ENCODE measurements at regions not wholly inside any gene's neighbourhood (a gene's known extent, or its start where the extent isn't known, plus 50 kb on each side); places are given as distances from the start of the nearest gene placed in this dataset.
"Not testable (repeated sequence)": the region's sequence is repeated elsewhere in the genome, so short reads cannot be mapped to it uniquely, and the experiment has no call there.

DNA sequence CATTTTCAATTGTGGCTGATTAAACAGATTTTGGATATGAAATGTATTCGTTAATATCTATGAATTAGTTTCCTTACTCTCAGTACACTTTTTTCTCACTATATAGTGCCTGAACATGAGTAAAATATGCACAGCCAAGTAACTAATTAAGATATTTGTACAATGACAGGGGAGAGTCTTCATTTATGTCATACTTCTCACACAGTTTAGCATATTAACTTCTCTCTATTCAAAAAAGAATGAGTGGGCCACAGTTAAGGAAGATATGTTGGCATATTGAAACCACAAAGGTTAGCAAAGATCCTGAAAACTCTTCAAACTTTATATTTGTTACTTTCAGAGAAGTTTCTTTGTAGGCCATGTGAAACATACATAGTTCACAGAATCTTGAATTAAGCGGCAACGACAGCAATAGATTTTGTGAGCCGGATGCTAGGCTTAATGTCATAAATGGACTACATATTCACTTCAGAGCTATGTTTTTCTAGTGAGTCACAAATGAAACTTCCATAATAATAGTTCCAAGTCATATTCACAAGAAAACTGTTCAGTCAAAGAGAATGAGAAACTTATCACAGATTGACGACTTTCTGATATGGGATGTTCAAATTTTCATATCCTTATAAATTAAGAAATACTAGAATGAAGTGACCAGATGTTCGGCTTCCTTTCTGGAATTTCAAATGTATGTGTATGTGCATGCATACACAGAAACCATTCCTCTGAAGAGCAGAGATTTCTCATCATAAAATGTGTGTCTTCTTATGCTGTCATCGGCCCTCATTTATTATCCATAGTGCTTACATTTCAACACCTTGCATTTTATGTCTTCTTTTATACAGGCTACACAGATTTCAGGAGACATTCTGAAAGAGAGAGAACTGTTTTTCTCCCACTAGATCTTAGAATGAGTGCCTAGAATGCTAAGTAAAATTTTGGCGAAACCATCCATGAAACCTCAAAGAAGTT is 584.0 kb downstream of the SATB2 start:
- ATAC-seq (no peak), DNase-seq (ENCODE audit: low spot score) (no peak)
- intact Hi-C loops (cut with DNase I): no loop called here

GRCh38 chr2:198863655-198864054 is 594.1 kb downstream of the SATB2 start:
- DNase-seq (ENCODE audit: low spot score): no peak
- intact Hi-C loops (cut with DNase I): no loop called here
- ATAC-seq: no peak

DNA sequence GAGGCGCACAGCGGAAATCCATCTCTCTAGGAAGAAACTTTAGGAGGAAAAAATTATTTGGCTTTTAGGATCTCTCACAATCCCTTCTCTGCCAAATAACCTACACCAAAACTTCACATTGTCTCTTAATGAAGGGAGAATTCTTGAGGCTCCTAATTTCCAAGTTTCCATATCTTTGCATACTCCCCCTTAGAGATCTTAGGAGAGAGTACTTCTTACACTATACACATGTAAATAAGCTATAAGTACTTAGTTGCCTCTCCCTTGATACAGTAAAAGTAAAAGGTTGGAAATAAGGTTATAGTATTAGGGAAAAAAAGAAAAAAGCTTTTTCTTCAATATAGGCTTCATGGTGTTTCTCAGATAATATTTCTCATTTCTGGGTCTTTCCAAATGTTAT is 596.7 kb downstream of the SATB2 start:
- intact Hi-C loops (cut with DNase I): no loop called here
- ATAC-seq (no peak), DNase-seq (ENCODE audit: low spot score) (no peak)

DNA sequence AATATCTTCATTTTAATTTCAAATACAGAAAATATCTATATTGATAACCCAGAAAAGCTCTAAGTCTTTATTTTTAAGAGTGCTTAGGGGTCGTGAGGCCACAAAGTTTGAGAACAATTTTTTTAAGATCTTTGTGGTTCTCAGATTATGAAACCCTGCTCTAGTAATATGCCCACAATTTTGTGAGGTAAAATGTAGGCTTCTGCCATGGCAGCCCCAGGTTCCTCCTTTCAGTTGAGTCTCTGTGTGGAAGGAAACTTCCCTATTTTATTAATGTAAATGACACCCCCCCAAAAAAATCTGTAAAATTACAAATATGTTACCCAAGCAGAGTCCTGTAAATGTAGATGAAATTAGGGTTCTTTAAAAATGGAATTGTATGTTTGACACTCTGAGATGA is 600.5 kb downstream of the SATB2 start:
- no peak for ATAC-seq
- DNase-seq (ENCODE audit: low spot score): no peak
- intact Hi-C loops (cut with DNase I): no loop called here

GRCh38 chr2:198855746-198856145 is 602.0 kb downstream of the SATB2 start:
- ATAC-seq; DNase-seq (ENCODE audit: low spot score); intact Hi-C loops (cut with DNase I): not testable (repeated sequence)

GRCh38 chr2:198852248-198852647 is 605.5 kb downstream of the SATB2 start:
- intact Hi-C loops (cut with DNase I): no loop called here
- DNase-seq (ENCODE audit: low spot score) (no peak), ATAC-seq (no peak)

GRCh38 chr2:198825534-198825933 is 632.2 kb downstream of the SATB2 start:
- DNase-seq (ENCODE audit: low spot score) (no peak), ATAC-seq (no peak)
- intact Hi-C loops (cut with DNase I): no loop called here

DNA sequence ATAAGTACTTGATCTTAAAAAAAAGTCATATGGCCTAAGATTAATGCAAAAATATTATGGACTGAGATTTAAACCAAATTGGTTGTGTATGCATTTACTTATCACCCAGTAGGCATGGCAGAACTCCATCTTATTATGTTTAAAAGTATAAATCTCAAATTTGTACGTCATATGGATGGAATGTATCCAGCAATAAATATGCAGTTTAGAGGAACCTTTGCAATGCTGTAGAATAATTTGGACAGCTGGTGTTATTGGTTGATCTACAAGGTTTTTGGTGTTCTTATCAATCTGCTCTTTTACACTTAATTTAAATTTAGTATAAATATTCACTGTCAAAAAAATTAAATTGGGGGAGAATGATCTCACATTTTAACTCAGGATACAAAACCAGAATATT is 640.2 kb downstream of the SATB2 start:
- ATAC-seq: no peak
- intact Hi-C loops (cut with DNase I): no loop called here
- no peak for DNase-seq (ENCODE audit: low spot score)

- intact Hi-C loops (cut with DNase I): no loop called here
- ATAC-seq (no peak), DNase-seq (ENCODE audit: low spot score) (no peak)
Measured at GRCh38 chr2:198815626-198816025, 642.1 kb downstream of the SATB2 start.

GRCh38 chr2:198811198-198811597 is 646.5 kb downstream of the SATB2 start:
- ATAC-seq (no peak), DNase-seq (ENCODE audit: low spot score) (no peak)
- intact Hi-C loops (cut with DNase I): no loop called here

- ATAC-seq: no peak
- no peak for DNase-seq (ENCODE audit: low spot score)
- intact Hi-C loops (cut with DNase I): no loop called here
Measured at GRCh38 chr2:198809976-198810375, 647.8 kb downstream of the SATB2 start.

- ATAC-seq (no peak), DNase-seq (ENCODE audit: low spot score) (no peak)
- intact Hi-C loops (cut with DNase I): no loop called here
Measured at GRCh38 chr2:198807131-198807530, 650.6 kb downstream of the SATB2 start.

- ATAC-seq: no peak
- intact Hi-C loops (cut with DNase I): no loop called here
- no peak for DNase-seq (ENCODE audit: low spot score)
Measured at GRCh38 chr2:198795419-198795818, 662.3 kb downstream of the SATB2 start.

DNA sequence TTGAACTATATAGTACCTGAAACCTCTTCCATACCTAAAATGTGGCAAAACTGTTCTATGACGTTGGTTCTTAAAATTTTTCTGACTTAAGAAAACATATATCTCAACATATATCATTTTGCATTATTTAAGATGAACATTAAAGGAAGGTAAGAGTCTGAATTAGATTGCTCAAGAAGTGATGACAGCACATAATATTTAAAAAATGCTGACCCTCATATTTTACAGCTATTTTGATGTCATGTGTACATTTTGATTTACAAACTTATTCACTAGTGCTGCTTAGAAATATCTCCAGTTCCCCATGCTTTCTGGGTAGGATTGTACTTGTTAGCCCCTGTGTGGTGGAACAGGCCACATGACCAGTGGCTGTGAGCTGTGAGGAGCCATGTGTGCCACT is 666.1 kb downstream of the SATB2 start:
- DNase-seq (ENCODE audit: low spot score) (no peak), ATAC-seq (no peak)
- intact Hi-C loops (cut with DNase I): no loop called here

DNA sequence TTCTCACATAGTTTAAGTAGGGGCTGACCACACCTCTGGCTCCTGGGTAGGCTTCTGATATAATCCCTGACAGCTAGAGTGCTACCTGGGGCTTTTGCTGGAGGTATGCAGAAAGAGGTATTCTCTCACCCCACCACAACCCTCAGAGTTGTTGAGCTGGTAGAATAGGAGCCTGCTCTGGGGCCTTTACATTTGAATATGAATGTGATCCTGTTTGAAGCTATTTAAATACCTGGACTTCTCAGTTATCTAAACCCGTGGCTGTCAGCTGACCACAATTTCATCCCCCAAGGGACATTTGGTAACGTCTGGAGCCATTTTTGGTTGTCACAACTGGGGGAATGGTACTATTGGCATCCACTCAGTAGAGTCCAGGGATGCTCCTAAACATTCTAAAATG is 669.1 kb downstream of the SATB2 start:
- no peak for DNase-seq (ENCODE audit: low spot score)
- no peak for ATAC-seq
- intact Hi-C loops (cut with DNase I): no loop called here

DNA sequence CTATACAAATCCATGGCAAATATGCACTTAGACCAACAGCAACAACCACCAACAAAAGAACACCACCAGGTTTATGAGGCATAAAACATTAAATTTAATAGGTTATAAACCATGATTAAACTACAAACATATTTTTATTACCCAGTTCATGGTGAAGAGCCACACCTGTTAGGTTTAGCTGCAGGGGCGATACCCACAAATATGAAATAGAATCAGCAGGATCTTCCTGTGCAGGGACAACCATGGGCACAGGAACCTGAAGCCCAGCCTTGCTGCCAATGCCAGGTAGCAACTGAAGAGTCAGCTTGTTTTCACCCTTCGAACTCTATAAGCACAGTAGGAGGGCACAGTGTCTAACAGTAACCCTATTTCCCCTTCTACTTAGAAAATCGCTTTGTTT is 675.0 kb downstream of the SATB2 start:
- DNase-seq (ENCODE audit: low spot score) (no peak), ATAC-seq (no peak)
- intact Hi-C loops (cut with DNase I): no loop called here

DNA sequence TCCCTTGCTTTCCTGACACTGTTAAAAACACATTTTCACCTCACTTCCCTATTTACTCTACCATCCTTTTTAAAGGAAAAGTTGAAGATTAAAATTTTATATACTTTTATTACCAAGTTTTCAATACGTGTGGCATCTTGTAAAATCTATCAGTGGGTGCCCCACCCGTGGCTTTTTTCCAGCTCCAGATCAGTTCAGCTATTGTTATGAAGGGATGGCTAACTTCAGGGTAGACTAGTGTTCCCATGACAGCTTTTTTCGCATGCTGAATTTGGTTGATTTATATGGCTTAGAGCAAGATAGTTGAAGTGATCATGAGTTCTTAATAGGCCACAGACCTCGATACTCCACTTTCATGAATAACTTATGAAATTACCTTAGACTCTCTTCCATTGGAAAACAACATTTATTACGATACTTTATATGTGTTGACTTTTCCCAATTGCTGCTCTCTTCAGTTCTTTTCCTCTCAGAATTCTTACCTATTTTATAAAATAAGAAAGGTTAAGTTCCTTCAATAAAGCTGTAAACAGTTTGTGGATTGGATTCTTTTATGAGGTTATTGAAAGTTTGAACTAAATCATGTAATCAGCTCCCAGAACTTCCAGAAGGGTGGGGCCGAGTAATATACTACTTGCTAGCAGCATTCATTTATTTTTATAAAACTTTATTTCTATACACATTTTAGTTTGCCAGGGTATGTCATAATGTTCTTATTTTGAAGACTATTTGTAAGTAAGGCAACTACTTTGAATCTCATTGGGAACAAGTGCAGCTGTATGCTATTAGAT is 680.9 kb downstream of the SATB2 start:
- intact Hi-C loops (cut with DNase I): no loop called here
- ATAC-seq (no peak), DNase-seq (ENCODE audit: low spot score) (no peak)

DNA sequence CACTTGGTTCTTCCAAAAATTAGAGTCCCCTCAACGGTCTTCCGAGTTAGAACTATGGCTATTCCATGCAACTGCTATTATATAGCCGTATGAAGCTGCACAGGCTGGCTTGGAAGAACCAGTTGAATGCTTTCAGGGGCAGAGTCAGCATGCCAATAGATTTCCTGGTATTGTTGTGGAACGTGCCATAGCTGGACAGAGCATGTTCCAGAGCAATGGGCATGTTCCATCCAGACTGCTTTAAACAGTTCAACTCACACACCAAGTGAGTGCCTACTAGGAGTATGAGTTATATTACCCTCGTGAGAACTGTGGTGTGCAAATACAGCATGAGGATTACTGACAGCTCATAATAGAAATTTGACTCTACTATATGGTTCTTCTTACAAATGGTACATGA is 682.0 kb downstream of the SATB2 start:
- DNase-seq (ENCODE audit: low spot score) (no peak), ATAC-seq (no peak)
- intact Hi-C loops (cut with DNase I): no loop called here

DNA sequence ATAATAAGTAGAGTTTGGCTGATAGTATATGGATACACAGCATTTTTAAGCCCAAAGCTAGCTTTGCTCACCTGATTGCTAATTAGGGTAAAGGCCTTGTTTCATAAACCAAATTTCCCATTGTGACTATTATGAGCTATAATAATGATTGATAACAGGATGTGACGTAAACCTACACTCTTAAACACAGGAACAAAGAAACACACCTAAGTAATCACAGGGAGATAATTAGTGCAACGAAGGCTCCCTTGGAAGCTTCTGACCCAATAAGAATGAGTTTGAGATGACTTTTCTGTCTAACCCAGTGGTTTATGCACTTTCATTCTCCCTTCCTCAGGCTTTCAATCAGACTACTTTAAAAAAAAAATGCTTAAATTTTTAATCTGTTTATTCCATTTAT is 683.2 kb downstream of the SATB2 start:
- DNase-seq (ENCODE audit: low spot score) (no peak), ATAC-seq (no peak)
- intact Hi-C loops (cut with DNase I): no loop called here

DNA sequence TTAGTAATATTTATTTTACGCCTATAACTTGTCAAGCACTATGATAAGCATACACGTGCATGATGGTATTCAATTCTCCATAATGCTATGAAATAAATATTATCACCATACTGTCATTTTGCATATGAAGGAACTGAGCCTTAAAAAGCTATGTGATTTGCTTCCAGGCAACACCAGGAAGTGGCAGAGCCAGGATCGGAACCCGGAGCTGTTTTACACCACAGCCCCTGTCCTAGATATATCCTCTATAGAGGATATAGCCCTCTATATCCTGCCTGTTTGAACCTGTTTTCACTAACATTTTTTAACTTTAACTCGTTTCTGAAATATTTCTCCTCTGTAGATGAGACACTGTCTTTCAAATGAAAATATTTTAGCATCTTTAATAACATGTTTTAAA is 690.0 kb downstream of the SATB2 start:
- intact Hi-C loops (cut with DNase I): no loop called here
- ATAC-seq (no peak), DNase-seq (ENCODE audit: low spot score) (no peak)
